ENCODE measurements at regions not wholly inside any gene's neighbourhood (a gene's known extent, or its start where the extent isn't known, plus 50 kb on each side); places are given as distances from the start of the nearest gene placed in this dataset.

- TF ChIP-seq CTCF (IDR thresholded peaks at IDR 0.05) (no peak), POLR2AphosphoS5 (IDR thresholded peaks at IDR 0.05) (no peak)
These were observed 747.8 kb downstream of the BRD1 start for GRCh38 chr22:49079743-49080500.
